ENCODE measurements at regions not wholly inside any gene's neighbourhood (a gene's known extent, or its start where the extent isn't known, plus 50 kb on each side); places are given as distances from the start of the nearest gene placed in this dataset.

GRCh38 chr10:2729197-2729596 is 338.2 kb upstream of the PFKP start:
- no peaks in the 10 kb centered on the region for H3K36me3 ChIP-seq (ENCODE audit: low read depth, low read length)
- ATAC-seq (no peak), DNase-seq (no peak)
- no peak for TF ChIP-seq CTCF (conservative IDR thresholded peaks at IDR 0.05; ENCODE audit: low read depth, low read length)
- no peak for TF ChIP-seq EZH2 (IDR thresholded peaks at IDR 0.05; ENCODE audit: low read length, unreplicated experiment)
- no peak for TF ChIP-seq EZH2phosphoT487 (IDR thresholded peaks at IDR 0.05; ENCODE audit: borderline replicate concordance, low read length)
- ChIA-PET CTCF (no interaction called here), POLR2A (ENCODE audit: unreplicated experiment) (interaction anchor here (0.5 kb wide), 1 partner anchor 8 kb away, joined by 5 read pairs; no protein-coding TSS in a partner anchor)
- no peaks in the 10 kb centered on the region for H3K9me3 ChIP-seq (ENCODE audit: low read length)
- no peaks in the 10 kb centered on the region for H4K20me1 ChIP-seq (ENCODE audit: low read length)
- no peaks in the 10 kb centered on the region for H3K79me2 ChIP-seq (ENCODE audit: low read length)
- intact Hi-C loops (cut with micrococcal nuclease) = no loop called here
- H3K9ac ChIP-seq (ENCODE audit: low read length) = no peak overlapping the region
- H3K4me3 ChIP-seq (ENCODE audit: low read length) = no peak overlapping the region
- no peaks in the 10 kb centered on the region for H3F3A ChIP-seq (ENCODE audit: low read length, unreplicated experiment)
- H3K9me2 ChIP-seq (replicated peaks; ENCODE audit: low read length) = no peaks in the 10 kb centered on the region
- no peak overlapping the region for H3K27ac ChIP-seq (ENCODE audit: low read length)
- no peaks in the 10 kb centered on the region; the same call in 1 of the 2 replicates for H3K27me3 ChIP-seq (ENCODE audit: low read length)
- no TSS peak for BruUV-seq (replicated peaks)
- no peak overlapping the region for H2AFZ ChIP-seq (ENCODE audit: low read length)
- H3K4me2 ChIP-seq (ENCODE audit: low read length) = no peak overlapping the region
- H3K4me1 ChIP-seq (ENCODE audit: insufficient read depth, low read length) = no peaks in the 10 kb centered on the region

GRCh38 chr10:2728087-2728486 is 339.3 kb upstream of the PFKP start:
- H3K27ac ChIP-seq (ENCODE audit: low read length) = no peak overlapping the region
- CTCF ChIA-PET = no interaction called here
- no TSS peak for BruUV-seq (replicated peaks)

More at GRCh38 chr10:2728087-2728486, 339.3 kb upstream of the PFKP start:
- H3K4me2 ChIP-seq (ENCODE audit: low read length) = no peak overlapping the region
- H3K4me1 ChIP-seq (ENCODE audit: insufficient read depth, low read length) = no peaks in the 10 kb centered on the region
- POLR2A ChIA-PET (ENCODE audit: unreplicated experiment) = no interaction called here
- no peaks in the 10 kb centered on the region for H3K79me2 ChIP-seq (ENCODE audit: low read length)
- no peak overlapping the region for H3K9ac ChIP-seq (ENCODE audit: low read length)
- H2AFZ ChIP-seq (ENCODE audit: low read length) = no peak overlapping the region
- H3K9me2 ChIP-seq (replicated peaks; ENCODE audit: low read length) = no peaks in the 10 kb centered on the region
- intact Hi-C loops (cut with micrococcal nuclease) = no loop called here
- H3K9me3 ChIP-seq (ENCODE audit: low read length) = no peaks in the 10 kb centered on the region
- ATAC-seq (no peak), DNase-seq (no peak)
- H3F3A ChIP-seq (ENCODE audit: low read length, unreplicated experiment) = no peaks in the 10 kb centered on the region
- H3K36me3 ChIP-seq (ENCODE audit: low read depth, low read length) = no peaks in the 10 kb centered on the region
- TF ChIP-seq EZH2 (IDR thresholded peaks at IDR 0.05; ENCODE audit: low read length, unreplicated experiment) (no peak), CTCF (conservative IDR thresholded peaks at IDR 0.05; ENCODE audit: low read depth, low read length) (no peak), EZH2phosphoT487 (IDR thresholded peaks at IDR 0.05; ENCODE audit: borderline replicate concordance, low read length) (no peak)
- H3K4me3 ChIP-seq (ENCODE audit: low read length) = no peak overlapping the region
- no peaks in the 10 kb centered on the region for H4K20me1 ChIP-seq (ENCODE audit: low read length)
- no peaks in the 10 kb centered on the region; the same call in 1 of the 2 replicates for H3K27me3 ChIP-seq (ENCODE audit: low read length)

Measured in PC-3 (cell line).